Activated CD4-positive, alpha-beta T cell treated with anti-CD3 and anti-CD28 coated beads, Interleukin-2, amount 50 U/mL, for 48 hours (primary cell): ENCODE measurements at regions not wholly inside any gene's neighbourhood (a gene's known extent, or its start where the extent isn't known, plus 50 kb on each side); places are given as distances from the start of the nearest gene placed in this dataset.
A peak's percentile ranks its signal among the peaks of the same experiment; 100 is the strongest.
"Not testable (repeated sequence)": the region's sequence is repeated elsewhere in the genome, so short reads cannot be mapped to it uniquely, and the experiment has no call there.

ENCODE experiments used
- DNase-seq, 2 experiments: peaks; one replicate each; pipeline ENCODE4 v3.0.0-alpha.2; 2020

- no peak for DNase-seq
These were observed 86.2 kb upstream of the FOXN2 start for GRCh38 chr2:48228345-48228684.

- DNase-seq = no peak
These were observed 85.4 kb upstream of the FOXN2 start for GRCh38 chr2:48229063-48229462.

GRCh38 chr2:48230834-48231233 is 83.6 kb upstream of the FOXN2 start:
- DNase-seq = no peak

GRCh38 chr2:48232351-48232750 is 82.1 kb upstream of the FOXN2 start:
- no peak for DNase-seq

- peak in 1 of 2 experiments; percentile 9 for DNase-seq
These were observed 81.5 kb upstream of the FOXN2 start for GRCh38 chr2:48233005-48233404.

GRCh38 chr2:48233824-48234223 is 80.7 kb upstream of the FOXN2 start:
- DNase-seq = not testable (repeated sequence)

- no peak for DNase-seq
These were observed 79.4 kb upstream of the FOXN2 start for GRCh38 chr2:48235076-48235475.

- DNase-seq = no peak
These were observed 76.1 kb upstream of the FOXN2 start for GRCh38 chr2:48238381-48238780.

GRCh38 chr2:48240912-48241311 is 73.6 kb upstream of the FOXN2 start:
- DNase-seq = no peak

GRCh38 chr2:48247206-48247605 is 67.3 kb upstream of the FOXN2 start:
- DNase-seq = no peak

- DNase-seq = no peak
These were observed 66.1 kb upstream of the FOXN2 start for GRCh38 chr2:48248251-48248933.

- no peak for DNase-seq
These were observed 65.5 kb upstream of the FOXN2 start for GRCh38 chr2:48249025-48249424.

GRCh38 chr2:48249631-48250473 is 64.6 kb upstream of the FOXN2 start:
- no peak for DNase-seq

- DNase-seq = no peak
These were observed 64.0 kb upstream of the FOXN2 start for GRCh38 chr2:48250474-48250844.

GRCh38 chr2:48250943-48251342 is 63.5 kb upstream of the FOXN2 start:
- no peak for DNase-seq

- DNase-seq = no peak
These were observed 62.9 kb upstream of the FOXN2 start for GRCh38 chr2:48251437-48252148.

GRCh38 chr2:48253301-48253700 is 61.2 kb upstream of the FOXN2 start:
- DNase-seq = no peak

- no peak for DNase-seq
These were observed 59.6 kb upstream of the FOXN2 start for GRCh38 chr2:48254839-48255238.

- DNase-seq = no peak
These were observed 57.0 kb upstream of the FOXN2 start for GRCh38 chr2:48257456-48257855.

GRCh38 chr2:48258481-48259149 is 55.9 kb upstream of the FOXN2 start:
- no peak for DNase-seq

GRCh38 chr2:48259811-48260210 is 54.7 kb upstream of the FOXN2 start:
- no peak for DNase-seq

GRCh38 chr2:48264627-48265026 is 49.9 kb upstream of the FOXN2 start:
- no peak for DNase-seq
